Amniotic stem cell (primary cell): ENCODE measurements at regions not wholly inside any gene's neighbourhood (a gene's known extent, or its start where the extent isn't known, plus 50 kb on each side); places are given as distances from the start of the nearest gene placed in this dataset.
A peak's percentile ranks its signal among the peaks of the same experiment; 100 is the strongest.

Source experiments
- DNase-seq: peaks from one replicate; lab custom pipeline; 2025; lab: John Stamatoyannopoulos, UW

DNA sequence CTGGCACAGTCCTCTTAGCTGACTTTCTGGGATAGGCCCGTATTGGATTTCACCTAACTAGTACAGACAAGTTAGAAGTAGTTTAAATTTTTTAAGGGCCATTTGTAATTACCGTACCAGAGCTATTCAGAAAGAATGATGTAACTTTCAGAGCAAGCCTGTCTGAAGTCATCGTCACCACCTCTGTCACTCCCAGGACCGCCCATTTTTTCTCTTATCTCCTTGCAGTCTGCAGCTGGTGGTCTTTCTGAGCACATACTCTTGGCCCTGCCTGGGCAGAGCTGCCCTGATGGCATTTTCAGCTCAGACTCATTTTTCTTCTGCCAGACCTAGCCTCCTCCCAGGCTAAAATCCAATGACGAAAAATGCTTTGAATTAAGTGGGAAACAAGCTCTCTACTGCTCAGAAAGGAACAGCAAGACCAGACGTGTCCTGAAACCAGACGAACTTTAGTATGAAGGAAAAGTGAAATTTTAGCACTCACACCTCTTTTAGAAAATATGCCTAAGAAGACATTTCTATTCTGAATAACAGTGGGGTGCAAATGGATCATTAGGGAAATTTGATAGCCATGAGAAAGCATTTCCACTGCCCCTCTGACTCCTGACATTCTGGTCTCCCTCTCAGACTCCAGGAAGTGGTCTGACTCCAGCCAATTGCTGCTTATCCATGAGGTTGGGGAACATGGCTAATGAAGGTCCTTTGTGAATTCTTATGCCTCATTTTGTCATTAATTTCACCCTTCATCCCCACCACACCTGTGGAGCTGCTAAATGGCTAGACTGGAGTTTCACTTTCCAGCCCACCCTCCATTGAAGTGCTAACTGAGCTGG, 162.4 kb upstream of the GYPA start:
- DNase-seq, result no peak

DNA sequence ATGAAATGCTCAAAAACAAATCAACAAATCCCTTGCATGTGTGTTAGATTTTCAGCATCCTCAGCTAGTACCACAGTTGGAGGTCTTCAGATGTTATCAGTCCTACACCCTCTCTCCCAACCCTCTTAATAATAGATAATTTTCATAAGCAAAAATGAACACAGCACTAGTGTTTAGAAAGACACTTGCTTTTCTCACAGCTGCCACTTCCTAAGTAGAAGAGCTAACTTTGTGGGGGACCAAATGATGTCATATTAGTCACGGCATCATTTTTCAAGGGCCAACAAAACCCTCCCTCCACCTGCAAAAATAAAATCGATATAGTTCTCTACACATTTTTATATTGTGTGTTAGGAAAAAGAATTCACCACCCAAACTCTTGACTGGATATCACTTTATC, 163.5 kb upstream of the GYPA start:
- DNase-seq, result no peak

DNA sequence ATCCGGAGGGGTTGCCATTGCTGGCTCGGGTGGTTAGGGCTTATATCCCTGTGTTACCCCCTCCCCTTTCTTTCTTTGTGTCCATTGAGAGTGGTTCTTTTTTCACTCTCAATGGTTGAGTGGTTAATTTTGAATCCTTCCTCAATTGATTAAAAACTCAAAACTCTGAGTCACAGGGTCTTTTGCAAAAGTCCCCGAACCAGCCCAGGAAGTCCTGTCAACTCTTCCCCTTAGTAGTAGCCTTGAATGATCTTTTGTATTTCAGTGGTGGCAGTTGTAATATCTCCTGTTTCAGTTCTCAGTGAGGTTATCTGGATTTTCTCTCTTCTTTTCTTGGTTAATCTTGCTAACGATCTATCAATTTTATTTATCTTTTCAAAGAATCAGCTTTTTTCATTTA, 170.0 kb upstream of the GYPA start:
- no peak for DNase-seq

GRCh38 chr4:144313370-144313769, 172.9 kb upstream of the GYPA start:
- no peak for DNase-seq

DNA sequence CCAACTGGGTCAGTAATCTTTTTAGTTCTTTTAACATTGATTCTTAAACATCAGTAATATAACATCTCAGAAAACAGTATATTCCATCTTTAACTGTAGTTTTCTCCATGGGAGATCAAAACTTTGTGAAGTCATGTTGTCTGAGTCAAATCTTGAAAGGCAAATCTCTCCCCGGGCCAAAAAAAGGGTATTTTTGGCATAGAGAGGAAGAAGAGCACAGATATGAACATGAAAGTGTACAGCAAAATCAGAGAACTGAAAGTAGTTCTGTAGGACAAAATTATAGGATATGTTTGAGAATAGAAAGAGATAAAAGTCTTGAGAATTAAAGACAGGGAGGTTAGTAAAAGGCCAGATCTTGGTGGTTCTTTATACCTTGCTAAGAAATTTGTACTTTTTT, 176.4 kb upstream of the GYPA start:
- DNase-seq, result no peak

GRCh38 chr4:144318797-144319196, 178.3 kb upstream of the GYPA start:
- DNase-seq, result no peak

DNA sequence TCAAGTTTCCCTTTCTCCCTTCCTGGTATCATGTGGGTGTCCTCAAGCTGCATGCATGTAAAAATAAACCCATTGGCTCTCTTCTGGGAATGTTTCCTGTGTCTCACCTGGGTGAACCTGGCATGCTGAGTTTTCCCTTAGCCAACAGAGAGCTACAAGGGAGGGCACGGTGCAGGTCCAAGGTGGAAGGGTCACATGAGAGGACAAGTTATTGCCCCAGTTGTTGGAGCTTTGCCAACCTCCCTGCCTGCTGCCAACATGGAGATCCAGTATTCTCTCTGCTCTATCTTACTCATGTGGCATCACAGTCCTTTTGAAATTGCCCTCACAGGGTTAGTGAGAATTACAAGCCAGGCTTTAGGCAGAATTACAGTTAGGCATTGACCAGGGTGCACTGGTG, 196.1 kb upstream of the GYPA start:
- no peak for DNase-seq

- DNase-seq, result no peak
Observed at GRCh38 chr4:144338148-144338547, 197.6 kb upstream of the GYPA start.

DNA sequence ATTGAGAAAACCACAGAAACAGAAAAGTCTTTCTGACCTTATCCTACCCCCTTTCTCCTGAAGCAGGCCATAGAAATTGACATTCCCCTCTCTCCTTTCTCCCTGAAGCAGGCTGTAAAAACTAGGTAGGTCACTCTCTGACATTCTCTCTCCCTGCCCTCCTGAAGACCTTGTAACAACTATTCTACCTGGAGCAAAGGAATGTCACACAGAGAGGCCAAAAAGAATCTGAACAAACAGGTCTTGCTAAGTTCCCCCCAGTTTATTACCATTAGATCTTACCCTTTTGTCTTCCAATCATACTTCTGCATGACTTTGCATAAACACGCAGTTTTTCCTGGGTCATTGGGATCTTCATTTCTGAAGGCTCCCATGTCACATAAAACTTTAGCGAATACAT, 198.3 kb upstream of the GYPA start:
- no peak for DNase-seq

- DNase-seq, result no peak
Observed at GRCh38 chr4:144340931-144341330, 200.4 kb upstream of the GYPA start.

DNA sequence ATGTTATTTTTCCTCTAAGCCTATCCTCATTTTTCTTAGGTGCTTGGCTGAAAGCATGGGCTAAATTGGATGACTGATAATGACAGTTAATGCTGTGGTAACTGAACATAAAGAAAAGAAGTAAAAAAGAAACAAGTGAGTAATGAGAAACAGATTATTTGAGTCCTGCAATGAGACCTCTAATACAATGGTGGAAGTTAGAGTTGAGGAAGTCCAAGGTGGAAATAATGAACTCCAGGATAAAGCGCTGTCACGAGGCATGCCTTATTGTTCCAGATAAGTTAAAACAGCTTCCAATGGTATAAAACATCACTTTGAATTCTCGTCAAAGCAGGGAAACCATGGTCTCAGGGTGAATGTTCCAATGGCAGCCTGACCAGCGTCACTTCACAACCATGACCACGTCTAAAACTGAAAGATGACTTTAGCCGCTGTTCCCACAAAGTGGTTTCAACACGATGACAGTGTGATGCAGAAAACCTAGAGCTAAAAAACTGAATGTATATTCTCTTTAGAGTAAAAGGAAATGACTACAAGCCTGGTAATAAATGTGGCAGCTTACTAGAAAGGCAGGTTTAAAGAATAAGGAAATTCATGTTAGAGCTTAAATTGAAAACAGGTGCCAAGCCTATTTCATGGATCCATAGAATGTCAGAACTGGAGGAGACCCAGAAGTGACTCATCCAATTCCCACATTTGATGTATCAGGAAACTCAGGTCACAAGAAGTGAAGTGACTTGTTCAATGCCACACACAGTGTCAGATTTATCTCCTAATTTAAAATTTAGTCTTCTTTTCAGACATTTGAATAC, 202.6 kb upstream of the GYPA start:
- no peak for DNase-seq

- no peak for DNase-seq
Observed at GRCh38 chr4:144347121-144347520, 206.6 kb upstream of the GYPA start.

DNA sequence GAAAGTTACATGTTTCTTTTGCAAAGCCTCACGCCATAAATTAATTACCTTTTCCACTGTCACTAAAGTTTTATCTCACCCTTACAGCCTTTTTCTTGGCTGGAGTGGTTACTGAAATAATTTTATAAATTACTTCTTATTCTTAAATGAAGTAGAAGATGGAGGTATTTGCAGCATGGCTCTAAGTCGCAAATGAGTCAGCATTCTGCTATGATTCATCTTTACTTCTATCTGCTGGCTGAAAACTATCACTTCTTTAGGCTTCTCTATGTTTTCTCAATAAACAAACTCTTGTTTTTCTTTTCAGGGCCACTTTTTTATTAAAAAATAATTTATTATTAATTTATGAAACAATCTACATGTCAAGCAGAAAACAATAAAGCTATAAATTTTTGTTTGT, 210.2 kb upstream of the GYPA start:
- DNase-seq, result no peak

- no peak for DNase-seq
Observed at GRCh38 chr4:144351306-144351705, 210.8 kb upstream of the GYPA start.

- no peak for DNase-seq
Observed at GRCh38 chr4:144353292-144353691, 212.8 kb upstream of the GYPA start.

- DNase-seq, result peak; percentile 71
Observed at GRCh38 chr4:144355811-144356757, 215.6 kb upstream of the GYPA start.

DNA sequence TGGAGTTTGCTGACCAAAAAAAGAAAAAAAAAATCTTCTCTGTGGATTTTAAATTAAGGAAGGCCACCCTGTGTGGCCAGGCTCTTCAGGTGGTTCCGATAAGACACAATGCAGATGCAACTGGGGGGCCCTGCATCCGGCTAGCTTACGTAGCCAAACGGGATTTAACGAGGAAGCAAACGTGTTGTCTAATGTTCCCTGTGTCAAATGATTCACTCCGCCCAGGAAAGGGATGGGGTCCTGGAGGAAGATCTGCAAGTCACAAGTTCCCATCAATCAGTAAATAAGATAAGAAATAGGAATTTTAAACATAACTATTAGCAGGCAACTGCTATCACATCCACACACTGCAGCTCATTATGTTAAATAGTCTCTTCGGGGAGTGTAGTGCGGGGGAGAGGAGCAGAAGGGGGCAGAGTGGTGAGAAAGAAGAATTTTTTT, 216.4 kb upstream of the GYPA start:
- no peak for DNase-seq

GRCh38 chr4:144357975-144358374, 217.5 kb upstream of the GYPA start:
- no peak for DNase-seq

GRCh38 chr4:144360146-144360793, 219.8 kb upstream of the GYPA start:
- no peak for DNase-seq

- no peak for DNase-seq
Observed at GRCh38 chr4:144362366-144362765, 221.8 kb upstream of the GYPA start.

GRCh38 chr4:144363890-144364289, 223.4 kb upstream of the GYPA start:
- no peak for DNase-seq

- no peak for DNase-seq
Observed at GRCh38 chr4:144366425-144366824, 225.9 kb upstream of the GYPA start.
